Glomerular visceral epithelial cell (primary cell): ENCODE measurements at regions not wholly inside any gene's neighbourhood (a gene's known extent, or its start where the extent isn't known, plus 50 kb on each side); places are given as distances from the start of the nearest gene placed in this dataset.
"Not testable (repeated sequence)": the region's sequence is repeated elsewhere in the genome, so short reads cannot be mapped to it uniquely, and the experiment has no call there.

ENCODE experiments used
- DNase-seq: peaks from one replicate; pipeline ENCODE4 v3.0.0-alpha.2; 2016; ENCODE audit errors: extremely low spot score

DNA sequence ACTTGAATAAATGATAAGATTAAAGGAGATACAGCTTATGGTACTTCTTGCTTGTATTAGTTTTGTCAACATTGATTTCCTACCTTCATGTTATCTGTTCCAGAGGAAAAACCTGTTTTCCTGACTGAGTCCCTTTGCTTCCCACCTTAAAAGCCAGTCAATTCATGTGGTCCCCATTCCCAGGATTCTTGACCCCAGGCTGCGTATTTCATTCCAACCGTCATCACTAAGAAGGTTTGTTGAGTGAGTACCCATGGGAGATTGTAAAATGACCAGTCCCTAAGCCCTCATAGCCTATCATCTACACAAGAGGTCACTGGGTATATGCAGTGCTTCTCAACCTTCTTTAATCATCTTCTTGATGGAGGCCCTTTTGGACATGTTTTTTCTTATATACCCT is 52.2 kb downstream of the BEX3 start:
- no peak for DNase-seq

GRCh38 chrX:103429026-103429425 is 52.7 kb downstream of the BEX3 start:
- not testable (repeated sequence) for DNase-seq

GRCh38 chrX:103431316-103431715 is 55.0 kb downstream of the BEX3 start:
- no peak for DNase-seq

DNA sequence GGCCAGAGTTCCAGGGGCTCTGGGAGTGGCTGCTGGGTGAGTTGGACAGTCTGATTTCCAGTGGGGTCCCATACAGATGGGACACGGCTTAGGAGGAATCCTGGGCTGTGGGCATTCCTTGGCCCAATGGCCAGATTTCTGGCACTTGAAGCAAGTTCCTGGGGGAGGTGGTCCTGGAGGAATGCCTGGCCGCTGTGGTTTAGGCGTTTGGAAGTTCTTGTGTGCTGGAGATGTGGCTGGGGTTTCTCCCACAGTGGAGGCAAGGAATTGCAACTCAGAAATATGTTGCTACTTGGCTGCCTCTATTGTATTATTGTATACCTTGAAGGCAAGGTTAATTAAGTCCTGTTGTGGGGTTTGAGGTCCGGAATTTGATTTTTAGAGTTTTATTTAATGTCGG is 56.5 kb downstream of the BEX3 start:
- not testable (repeated sequence) for DNase-seq

DNA sequence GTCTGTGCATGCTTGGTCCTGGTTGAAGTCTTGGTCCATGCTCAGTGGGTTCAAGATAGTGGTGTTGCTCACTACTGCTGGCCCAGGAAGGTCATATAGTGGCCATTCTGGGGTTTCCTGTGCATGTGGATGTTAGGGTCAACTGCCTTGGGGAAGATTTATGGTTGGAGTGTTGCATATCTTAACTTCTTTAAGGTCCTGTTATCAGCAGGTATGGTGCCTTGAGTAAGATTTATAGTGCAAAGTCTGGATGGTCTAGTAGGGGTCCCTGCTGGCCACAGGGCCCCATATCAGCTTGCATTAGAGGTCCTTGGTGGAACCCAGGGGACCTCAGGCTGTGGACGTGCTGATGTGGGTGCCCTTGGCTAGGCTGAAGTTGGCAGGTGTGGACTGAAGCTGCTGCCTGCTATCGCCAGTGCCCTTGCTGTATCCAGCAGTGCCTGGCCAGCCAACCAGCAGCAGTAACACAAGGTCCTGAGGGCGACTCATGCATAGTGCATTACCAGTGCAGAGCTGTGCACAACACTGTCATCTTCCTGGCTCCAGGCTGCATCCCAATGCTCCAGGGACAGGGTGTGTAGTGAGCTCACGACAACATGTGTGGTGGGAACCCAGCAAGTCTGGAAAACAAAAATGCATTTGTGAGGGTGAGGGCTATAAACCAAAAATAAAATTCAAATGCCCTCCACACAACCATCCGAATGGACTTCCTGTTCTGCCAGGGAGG is 61.0 kb downstream of the BEX3 start:
- no peak for DNase-seq

- DNase-seq = no peak
Observed at GRCh38 chrX:103439161-103439560, 62.8 kb downstream of the BEX3 start.

GRCh38 chrX:103440621-103441020 is 64.3 kb downstream of the BEX3 start:
- no peak for DNase-seq

GRCh38 chrX:103441878-103442535 is 65.7 kb downstream of the BEX3 start:
- no peak for DNase-seq

GRCh38 chrX:103442536-103442901 is 66.2 kb downstream of the BEX3 start:
- DNase-seq = no peak

- peak; percentile 47 for DNase-seq
Observed at GRCh38 chrX:103446665-103447302, 70.4 kb downstream of the BEX3 start.
